ENCODE measurements at regions not wholly inside any gene's neighbourhood (a gene's known extent, or its start where the extent isn't known, plus 50 kb on each side); places are given as distances from the start of the nearest gene placed in this dataset.
"Not testable (repeated sequence)": the region's sequence is repeated elsewhere in the genome, so short reads cannot be mapped to it uniquely, and the experiment has no call there.

DNA sequence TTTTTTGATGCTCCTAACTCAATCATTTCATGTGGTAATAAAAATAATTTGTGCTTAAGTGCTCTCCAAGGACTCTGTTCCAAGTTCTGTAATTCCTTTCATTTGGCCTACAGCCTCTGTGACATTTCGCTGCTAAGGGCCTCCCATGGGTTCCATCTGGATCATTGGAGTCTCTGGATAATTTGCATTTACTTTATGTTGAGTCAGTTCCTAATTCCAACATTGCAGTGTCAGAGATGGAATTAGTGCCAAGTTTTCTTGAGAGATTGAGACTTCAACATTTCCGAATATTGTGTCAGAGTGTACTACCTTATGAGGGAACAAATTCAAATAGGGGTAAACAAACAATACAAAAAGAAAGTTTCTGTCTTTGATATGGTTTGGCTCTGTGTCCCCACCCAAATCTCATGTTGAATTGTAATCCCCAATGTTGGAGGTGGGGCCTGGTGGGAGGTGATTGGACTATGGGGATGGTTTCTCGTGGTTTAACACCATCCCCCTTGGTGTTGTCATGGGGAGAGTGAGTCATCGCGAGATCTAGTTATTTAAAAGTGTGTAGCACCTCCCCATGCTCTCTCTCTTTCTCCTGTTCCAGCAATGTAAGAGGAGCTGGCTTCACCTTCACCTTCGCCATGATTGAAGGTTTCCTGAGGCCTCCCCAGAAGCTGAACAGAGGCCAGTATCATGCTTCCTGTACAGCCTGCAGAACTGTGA, 244.1 kb upstream of the TBX18 start:
- DNase-seq (ENCODE audit: missing footprints) = no peak
- intact Hi-C loops (cut with DNase I) = no loop called here
- ATAC-seq = peak; percentile 20

DNA sequence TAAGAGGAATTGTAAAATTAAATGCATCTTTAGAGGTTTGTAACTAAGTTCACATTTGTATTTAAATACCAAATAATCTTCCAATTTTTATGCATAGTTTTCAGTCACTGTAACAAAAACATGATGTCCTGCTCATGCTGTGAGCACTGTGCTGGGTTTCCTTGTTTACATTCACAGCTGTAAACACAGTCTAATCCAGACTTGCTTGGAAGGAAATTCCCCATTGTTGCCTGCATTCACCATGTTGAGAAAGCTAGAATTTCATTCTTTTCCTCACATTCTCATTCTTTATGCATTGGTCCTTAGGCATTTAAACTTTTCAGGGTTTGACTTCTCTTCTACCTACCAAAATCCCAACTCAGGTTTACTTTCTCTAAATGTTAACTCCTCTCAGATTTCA, 242.0 kb upstream of the TBX18 start:
- DNase-seq (ENCODE audit: missing footprints) (no peak), ATAC-seq (no peak)
- intact Hi-C loops (cut with DNase I) = no loop called here

DNA sequence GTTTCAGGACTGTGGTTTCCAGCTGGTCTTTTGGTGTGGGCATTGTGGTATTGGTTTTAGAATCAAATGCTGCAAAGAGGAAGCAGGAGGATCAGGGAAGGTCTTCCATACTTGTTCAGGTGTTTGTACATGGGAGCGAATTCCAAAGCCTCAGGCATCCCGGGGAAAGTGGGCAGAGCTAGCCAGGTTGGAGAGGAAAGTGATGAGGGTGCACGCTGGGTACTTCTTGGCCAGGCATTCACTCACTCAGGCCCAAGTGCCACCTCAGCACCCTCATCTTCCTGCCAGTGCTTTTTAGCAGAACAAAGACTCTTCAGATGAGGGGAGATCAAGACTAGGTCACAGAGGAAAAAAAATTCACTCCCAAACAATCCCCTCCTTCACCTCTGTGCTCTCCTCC, 241.1 kb upstream of the TBX18 start:
- ATAC-seq (no peak), DNase-seq (ENCODE audit: missing footprints) (no peak)
- intact Hi-C loops (cut with DNase I) = no loop called here

DNA sequence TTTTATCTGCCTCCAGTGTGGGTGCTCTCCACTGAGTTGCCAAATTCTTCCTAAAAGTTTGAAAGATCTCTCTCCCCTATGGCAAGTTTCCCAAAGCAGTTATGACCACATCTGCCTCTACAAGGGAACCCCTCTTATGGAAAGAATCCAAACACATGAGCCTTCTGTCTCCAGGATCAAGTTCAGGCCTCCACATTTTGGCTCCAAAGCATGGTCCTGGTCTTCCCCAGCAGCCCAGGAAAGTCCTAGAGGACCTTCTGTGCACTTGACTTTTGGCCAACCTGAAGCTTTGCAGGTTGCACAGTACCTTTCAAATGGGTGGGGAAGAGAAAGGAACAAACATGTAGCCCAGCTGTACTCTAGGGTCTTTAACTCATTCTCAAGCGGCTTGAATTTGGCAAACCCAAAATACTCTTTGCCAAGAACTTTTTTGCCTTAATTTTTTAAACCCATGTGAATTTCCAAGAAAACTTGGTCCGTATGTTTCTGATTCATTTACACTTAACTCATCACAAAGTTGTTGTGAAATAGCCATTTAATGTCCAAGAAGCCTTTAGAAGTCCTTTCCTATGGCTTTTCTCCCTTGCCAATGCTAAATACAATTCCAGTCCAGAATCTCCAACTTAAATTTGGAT, 240.1 kb upstream of the TBX18 start:
- intact Hi-C loops (cut with DNase I) = no loop called here
- DNase-seq (ENCODE audit: missing footprints) (no peak), ATAC-seq (peak; percentile 89)

DNA sequence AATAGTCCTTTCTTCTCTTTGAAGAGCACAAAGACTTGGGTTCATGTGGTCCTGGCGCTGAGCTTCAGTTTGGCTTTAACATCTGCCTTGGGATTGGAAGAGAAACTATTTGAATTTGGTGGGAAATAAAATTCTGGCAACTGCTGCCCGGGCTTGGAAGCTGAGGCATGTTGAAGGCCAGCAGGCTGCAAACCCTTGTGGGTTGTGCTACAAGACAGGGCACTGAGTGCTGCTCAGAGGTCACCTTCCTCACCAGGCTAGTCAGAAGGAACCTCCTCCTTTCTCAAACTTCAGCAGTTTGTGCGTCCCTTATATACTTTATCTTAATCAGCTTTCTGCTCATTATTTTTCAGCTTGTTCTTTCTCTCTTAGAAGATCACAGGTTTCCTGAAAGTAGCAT, 238.4 kb upstream of the TBX18 start:
- DNase-seq (ENCODE audit: missing footprints) = no peak
- no peak for ATAC-seq
- intact Hi-C loops (cut with DNase I) = no loop called here

DNA sequence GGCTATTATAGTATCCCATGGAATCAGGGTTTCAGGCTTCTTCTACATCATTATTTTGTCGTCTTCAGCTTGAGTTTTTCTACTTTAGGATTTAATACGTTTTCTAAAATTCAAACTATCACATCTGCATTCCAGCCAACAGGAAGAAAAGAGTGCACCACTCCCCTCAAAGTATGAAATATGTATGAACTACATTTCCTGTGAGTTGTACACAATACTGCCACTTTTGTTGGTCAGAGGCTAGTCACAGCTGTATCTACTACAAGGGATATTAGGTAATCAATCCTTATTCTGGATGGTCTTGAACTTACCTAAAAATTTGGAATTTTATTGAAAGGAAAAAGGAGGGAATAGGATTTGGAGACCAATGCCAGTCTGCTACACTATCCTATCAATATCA, 235.6 kb upstream of the TBX18 start:
- no peak for ATAC-seq
- intact Hi-C loops (cut with DNase I) = no loop called here
- DNase-seq (ENCODE audit: missing footprints) = no peak

DNA sequence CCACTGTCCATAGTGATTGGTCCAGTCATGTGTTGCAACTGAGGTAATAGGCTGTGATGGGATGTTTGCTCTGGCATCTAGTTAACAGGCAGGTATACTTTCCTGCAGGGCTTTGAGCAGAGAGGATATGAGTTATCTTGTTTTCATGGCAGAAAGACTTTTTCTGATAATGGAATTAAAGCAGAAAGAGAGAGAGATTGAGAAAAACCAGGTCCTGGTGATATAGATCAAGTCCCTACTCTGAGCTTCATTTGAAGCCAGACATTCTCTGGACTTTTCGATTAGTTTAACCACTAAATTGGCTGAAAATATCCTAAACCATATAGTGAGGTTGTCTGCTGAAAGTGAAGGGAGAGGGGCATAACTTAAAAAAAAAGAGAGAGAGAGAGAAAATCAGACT, 233.8 kb upstream of the TBX18 start:
- intact Hi-C loops (cut with DNase I) = no loop called here
- DNase-seq (ENCODE audit: missing footprints) = no peak
- no peak for ATAC-seq

DNA sequence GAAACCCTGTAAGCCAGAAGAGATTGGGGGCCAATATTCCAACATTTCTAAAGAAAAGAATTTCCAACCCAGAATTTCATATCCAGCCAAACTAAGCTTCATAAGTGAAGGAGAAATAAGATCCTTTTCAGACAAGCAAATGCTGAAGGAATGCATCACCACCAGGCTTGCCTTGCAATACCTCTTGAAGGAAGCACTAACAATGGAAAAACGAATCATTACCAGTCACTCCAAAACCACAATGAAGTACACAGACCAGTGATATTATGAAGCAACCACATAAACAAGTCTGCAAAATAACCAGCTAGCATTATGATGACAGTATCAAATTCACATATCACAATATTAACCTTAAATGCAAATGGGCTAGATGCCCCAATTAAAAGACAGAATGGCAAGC, 224.4 kb upstream of the TBX18 start:
- intact Hi-C loops (cut with DNase I); ATAC-seq; DNase-seq (ENCODE audit: missing footprints): not testable (repeated sequence)

DNA sequence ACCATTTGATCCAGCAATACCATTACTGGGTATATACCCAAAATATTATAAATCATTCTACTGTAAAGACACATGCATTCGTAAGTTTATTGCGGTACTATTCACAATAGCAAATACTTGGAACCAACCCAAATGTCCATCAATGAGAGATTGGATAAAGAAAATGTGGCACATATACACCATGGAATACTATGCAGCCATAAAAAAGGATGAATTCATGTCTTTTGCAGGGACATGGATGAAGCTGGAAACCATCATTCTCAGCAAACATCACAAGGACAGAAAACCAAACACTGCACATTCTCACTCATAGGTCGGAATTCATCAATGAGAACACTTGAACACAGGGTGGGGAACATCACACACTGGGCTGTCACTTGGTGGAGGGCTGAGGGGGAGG, 221.1 kb upstream of the TBX18 start:
- DNase-seq (ENCODE audit: missing footprints); intact Hi-C loops (cut with DNase I); ATAC-seq: not testable (repeated sequence)

DNA sequence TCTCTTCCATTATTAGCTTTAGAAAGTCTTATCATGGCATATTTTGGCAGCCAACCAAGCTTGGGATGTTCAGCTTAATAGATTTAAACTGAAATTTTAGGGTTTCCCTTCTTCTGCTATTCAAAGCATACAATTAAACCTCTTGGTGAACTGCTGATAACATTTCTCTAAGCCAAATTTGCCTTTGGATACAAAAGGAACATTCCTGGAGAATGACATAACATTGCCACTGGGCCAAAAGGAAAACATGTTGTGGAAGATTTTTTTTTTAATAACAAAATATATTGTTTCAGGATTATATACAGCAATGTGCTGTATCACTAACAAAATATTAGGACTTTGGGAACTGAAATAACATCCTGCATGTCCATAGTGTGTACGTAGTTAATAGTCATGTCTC, 215.1 kb upstream of the TBX18 start:
- ATAC-seq = no peak
- intact Hi-C loops (cut with DNase I) = no loop called here
- DNase-seq (ENCODE audit: missing footprints) = no peak

DNA sequence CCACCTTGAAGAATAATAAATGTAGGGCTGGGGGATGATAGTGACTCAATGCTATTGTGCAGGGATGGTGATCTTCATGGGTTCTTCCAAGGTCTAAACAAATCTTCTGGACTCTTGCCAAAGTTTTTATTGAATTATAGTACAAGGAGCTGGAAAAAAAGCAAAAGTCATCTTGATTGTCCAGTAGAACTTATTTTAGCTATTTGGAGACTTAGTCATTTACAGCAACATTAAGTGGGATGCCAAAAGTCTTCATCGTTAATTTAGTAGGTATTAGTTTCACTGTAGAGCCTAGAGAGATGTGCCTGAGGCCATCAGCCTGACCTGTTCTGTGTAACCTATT, 212.9 kb upstream of the TBX18 start:
- DNase-seq (ENCODE audit: missing footprints) (no peak), ATAC-seq (no peak)
- intact Hi-C loops (cut with DNase I) = no loop called here

DNA sequence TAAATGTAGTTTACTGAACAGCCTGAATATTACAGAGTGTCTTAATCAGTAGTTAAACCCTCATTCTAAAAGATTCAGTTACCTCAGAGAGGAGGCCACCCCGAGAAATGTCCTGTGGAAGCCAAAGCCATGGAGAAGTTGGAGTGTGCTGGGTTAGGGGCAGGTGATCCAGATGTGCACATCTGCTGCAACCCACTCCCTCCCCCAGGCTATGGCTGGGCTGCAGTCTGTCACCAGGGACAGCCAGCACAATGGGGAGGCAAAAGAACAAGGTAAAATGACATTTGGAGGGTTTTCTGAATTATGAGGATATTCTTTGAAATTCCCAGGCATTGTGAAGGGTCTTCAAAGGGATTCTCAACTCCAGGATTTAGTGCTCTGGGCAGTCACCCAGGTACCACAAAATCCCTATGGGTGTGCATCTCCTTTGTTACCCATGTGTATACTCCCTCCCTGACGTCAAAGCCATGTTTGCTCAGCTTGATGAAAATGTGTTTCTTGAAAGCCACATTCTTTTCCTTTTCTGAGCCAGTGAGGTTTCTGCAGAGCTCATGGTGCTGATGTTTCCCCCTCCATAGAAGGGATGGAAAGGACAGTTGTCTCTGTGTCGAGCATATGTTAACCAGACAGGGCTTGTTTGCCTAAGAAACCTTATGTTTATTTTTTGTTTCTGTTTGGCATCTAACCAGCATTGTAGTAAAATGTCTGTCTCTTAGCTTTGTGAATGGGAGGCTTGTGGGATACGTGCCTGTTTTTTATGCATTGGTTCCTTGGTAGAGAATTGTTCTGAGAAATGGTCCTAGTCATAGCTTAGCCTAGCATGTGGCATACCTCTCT, 212.3 kb upstream of the TBX18 start:
- ATAC-seq (no peak), DNase-seq (ENCODE audit: missing footprints) (no peak)
- intact Hi-C loops (cut with DNase I) = no loop called here

DNA sequence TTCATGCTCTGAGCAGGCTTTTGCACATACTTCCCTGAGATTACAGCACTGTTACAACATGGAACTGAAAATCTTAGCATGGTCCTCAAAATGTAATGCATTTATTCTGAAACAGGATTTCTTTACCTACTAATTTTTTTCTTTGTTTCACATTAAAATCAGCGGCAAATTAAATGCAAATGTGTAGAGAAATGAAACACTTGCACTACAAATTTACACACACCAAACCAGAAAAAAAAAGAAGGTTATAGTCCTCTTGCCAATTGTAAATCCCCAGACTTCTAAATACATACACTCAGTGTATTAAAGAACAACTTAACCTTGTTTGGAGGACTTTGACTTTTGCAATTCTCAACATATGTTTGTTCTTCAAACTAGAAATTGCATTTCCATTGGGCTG, 210.9 kb upstream of the TBX18 start:
- DNase-seq (ENCODE audit: missing footprints) = no peak
- no peak for ATAC-seq

DNA sequence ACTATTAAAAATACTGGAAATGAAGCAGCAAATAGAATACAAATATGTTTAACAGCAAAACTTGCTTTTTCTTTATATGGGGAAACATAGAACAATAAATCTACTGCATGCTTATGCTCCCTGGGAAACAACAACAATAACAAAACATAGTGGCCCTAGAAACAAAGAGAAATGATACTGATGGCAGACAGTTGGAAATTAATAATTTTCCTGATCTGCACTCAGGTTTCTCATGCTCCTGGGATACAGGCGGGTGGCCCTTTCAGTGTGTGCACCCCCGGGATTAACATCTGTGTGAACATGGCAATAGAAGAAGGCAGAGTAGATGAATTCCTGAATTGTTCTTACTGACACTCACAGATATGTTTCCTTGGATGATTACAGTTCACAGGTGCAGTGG, 209.2 kb upstream of the TBX18 start:
- intact Hi-C loops (cut with DNase I) = no loop called here
- ATAC-seq (no peak), DNase-seq (ENCODE audit: missing footprints) (no peak)

More for the DNA sequence above, 210.9 kb upstream of the TBX18 start:
- intact Hi-C loops (cut with DNase I) = no loop called here

DNA sequence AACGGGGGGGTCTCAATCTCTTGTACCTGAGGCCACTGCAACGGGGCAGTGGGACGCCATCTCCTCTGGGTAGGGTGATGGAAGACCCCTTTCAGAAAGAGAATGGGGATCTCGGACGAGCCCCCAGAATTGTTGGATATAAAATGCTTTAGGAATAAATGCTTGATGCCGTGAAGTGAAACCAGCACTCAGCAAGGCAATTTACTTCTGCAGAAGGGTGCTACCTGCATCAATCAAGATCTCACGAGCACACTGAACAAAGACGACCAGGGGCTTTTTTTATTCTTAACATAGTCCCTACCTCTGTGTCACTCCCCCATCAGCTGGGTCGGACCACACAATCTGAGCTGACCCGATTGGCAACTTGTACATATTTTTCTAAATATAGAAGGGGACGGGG, 203.6 kb upstream of the TBX18 start:
- intact Hi-C loops (cut with DNase I) = no loop called here

DNA sequence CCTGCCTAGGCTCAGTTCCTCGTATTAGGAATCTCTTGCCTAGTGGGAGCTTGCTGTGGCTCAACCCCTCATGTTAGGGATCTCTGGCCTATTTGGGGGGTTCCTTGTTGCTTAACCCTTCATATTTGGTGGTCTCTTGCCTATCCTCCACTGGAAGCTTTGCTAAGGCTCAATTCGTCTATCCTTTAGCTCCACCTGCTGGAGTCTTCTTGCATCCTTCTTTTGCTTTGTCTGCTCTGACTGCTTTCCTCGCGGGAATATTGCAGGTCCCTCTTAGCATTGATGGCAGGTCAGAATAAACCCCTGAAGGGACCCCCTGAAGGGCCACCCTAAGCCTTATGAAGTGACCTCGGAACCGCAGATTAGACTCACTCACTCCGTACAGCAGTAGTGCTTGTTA, 203.0 kb upstream of the TBX18 start:
- no peak for DNase-seq (ENCODE audit: missing footprints)
- intact Hi-C loops (cut with DNase I) = no loop called here
- ATAC-seq = no peak

More for the DNA sequence above, 203.6 kb upstream of the TBX18 start:
- ATAC-seq (no peak), DNase-seq (ENCODE audit: missing footprints) (no peak)

DNA sequence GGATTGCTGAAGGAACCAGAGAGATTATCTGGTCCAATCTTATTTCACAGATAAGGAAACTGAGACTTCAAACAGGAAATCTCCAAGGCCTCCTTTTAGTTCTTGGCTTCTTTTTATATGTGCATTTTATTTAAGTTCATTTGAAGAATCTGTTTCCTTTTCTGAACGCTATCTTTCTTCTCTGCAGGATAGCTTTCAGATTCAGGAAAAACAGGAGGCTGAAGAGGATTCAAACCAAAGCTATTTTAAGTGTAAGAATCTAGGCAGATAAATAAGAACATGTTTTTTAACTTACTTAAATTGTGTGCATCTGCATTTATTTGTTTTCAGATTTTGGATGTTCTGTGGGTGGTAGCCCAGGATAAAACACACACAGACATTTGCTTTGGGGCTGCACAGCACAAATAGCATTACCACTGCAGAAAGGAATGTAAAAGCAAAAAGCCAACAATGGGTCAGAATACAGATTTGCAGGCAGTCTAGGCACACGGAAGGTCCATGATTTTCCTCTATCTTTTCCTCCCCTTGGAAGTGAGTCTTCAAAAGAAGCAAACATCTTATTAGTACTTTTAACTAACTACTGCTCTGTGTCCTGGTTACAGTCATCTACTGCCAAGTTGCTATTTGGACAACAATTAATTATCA, 188.8 kb upstream of the TBX18 start:
- intact Hi-C loops (cut with DNase I) = no loop called here
- DNase-seq (ENCODE audit: missing footprints) (no peak), ATAC-seq (no peak)

DNA sequence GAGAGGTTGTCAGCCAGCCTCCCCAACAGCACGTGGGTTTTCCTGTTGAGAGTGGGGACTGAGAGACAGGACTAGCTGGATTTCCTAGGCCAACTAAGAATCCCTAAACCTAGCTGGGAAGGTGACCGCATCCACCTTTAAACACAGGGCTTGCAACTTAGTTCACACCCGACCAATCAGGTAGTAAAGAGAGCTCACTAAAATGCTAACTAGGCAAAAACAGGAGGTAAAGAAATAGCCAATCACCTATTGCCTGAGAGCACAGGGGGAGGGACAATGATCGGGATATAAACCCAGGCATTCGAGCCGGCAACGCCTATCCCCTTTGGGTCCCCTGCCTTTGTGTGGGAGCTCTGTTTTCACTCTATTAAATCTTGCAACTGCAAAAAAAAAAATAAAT, 180.5 kb upstream of the TBX18 start:
- intact Hi-C loops (cut with DNase I); DNase-seq (ENCODE audit: missing footprints): not testable (repeated sequence)

DNA sequence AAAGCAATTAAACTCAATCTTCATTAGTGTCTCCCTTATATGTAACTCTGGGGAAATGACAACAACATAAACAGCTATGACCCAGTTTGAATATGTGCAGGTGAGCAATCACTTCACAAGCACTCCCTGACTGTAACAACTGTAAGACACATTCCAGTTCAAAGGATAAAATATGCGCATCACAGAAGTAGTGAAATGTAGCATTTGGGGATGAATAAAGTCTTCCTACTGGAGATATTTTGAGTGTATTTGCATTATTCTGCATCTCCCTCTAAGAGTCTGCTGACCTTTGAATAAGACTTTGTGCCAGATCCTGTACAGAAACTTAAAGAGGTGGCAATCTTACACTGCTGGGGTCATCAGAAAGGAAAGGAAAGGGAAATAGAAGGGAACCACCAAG, 179.5 kb upstream of the TBX18 start:
- ATAC-seq (no peak), DNase-seq (ENCODE audit: missing footprints) (no peak)
- intact Hi-C loops (cut with DNase I) = no loop called here

More for the DNA sequence above, 180.5 kb upstream of the TBX18 start:
- not testable (repeated sequence) for ATAC-seq

Measured in Right ventricle myocardium inferior (tissue), 1 donor.